Astrocyte of the spinal cord (primary cell): ENCODE measurements at regions not wholly inside any gene's neighbourhood (a gene's known extent, or its start where the extent isn't known, plus 50 kb on each side); places are given as distances from the start of the nearest gene placed in this dataset.

Source experiments
- DNase-seq: peaks from one replicate; pipeline ENCODE4 v3.0.0; 2011; ENCODE audit warnings: low read depth, low spot score
- H3K4me3 ChIP-seq: 2 replicates; pipeline ENCODE4 v1.5.1; 2011; ENCODE audit warnings: low read depth, mild to moderate bottlenecking, low read length, moderate library complexity
- CTCF ChIP-seq: IDR thresholded peaks from 2 replicates; pipeline ENCODE4 v1.5.1; 2012; ENCODE audit warnings: low read depth, mild to moderate bottlenecking, low read length, inconsistent platforms
- in situ Hi-C: cut with HindIII; loops from 2 replicates; pipeline ENCODE4 v1.10.0; 2017; ENCODE audit warnings: low sequenced_read_pairs

- in situ Hi-C loops: no loop called here
- no peak for DNase-seq
- no peak overlapping the region for H3K4me3 ChIP-seq
- TF ChIP-seq CTCF: no peak
Measured at GRCh38 chr10:128473911-128474310, 347.7 kb upstream of the MKI67 start.

GRCh38 chr10:128474571-128474970 lies 348.3 kb upstream of the MKI67 start:
- in situ Hi-C loops: no loop called here
- no peak for TF ChIP-seq CTCF
- H3K4me3 ChIP-seq: no peak overlapping the region
- no peak for DNase-seq

- DNase-seq: no peak
- no peak overlapping the region for H3K4me3 ChIP-seq
- in situ Hi-C loops: no loop called here
- TF ChIP-seq CTCF: no peak
Measured at GRCh38 chr10:128475686-128476367, 349.6 kb upstream of the MKI67 start.

- TF ChIP-seq CTCF: no peak
- H3K4me3 ChIP-seq: no peak overlapping the region
- in situ Hi-C loops: no loop called here
- DNase-seq: no peak
Measured at GRCh38 chr10:128476368-128476725, 350.1 kb upstream of the MKI67 start.

- in situ Hi-C loops: no loop called here
- no peak overlapping the region for H3K4me3 ChIP-seq
- no peak for TF ChIP-seq CTCF
- no peak for DNase-seq
Measured at GRCh38 chr10:128476845-128477244, 350.6 kb upstream of the MKI67 start.

GRCh38 chr10:128480601-128481000 lies 354.4 kb upstream of the MKI67 start:
- no peak overlapping the region for H3K4me3 ChIP-seq
- in situ Hi-C loops: no loop called here
- no peak for TF ChIP-seq CTCF
- no peak for DNase-seq
